ENCODE measurements at regions not wholly inside any gene's neighbourhood (a gene's known extent, or its start where the extent isn't known, plus 50 kb on each side); places are given as distances from the start of the nearest gene placed in this dataset.

DNA sequence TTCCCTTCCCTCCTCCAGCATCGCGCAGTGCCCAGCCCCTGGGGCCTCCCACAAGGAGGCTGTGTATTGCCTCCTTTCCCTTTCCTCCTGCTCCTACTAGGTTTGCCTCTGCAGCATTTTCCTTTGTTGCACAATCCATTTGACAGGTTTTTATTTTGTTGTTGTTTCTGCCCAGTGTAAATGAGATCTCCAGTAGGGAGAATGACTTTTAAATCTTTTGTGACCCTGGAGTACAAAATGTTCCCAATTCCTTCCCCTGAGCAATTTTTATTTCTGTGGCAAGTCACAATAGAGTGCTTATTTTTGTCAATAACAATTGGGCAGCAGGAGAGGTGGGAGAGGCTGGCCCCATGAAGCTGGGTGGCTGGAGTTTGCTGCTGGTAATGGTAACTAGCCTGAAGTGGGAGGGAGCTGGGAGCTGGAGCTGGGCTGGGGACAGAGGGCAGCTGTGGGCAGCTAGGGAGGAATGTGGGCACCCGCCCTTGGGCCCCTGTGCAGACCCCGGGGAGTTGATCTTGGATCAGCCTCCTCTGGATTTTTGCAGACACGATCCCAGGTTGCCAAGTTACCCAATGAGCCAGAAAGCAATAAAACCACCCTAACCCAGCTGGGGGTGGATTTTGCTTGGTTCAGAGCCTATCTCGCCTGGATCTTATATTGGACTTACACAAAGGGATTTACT lies 160.1 kb downstream of the KTN1 start:
- TF ChIP-seq, protein P1, sequence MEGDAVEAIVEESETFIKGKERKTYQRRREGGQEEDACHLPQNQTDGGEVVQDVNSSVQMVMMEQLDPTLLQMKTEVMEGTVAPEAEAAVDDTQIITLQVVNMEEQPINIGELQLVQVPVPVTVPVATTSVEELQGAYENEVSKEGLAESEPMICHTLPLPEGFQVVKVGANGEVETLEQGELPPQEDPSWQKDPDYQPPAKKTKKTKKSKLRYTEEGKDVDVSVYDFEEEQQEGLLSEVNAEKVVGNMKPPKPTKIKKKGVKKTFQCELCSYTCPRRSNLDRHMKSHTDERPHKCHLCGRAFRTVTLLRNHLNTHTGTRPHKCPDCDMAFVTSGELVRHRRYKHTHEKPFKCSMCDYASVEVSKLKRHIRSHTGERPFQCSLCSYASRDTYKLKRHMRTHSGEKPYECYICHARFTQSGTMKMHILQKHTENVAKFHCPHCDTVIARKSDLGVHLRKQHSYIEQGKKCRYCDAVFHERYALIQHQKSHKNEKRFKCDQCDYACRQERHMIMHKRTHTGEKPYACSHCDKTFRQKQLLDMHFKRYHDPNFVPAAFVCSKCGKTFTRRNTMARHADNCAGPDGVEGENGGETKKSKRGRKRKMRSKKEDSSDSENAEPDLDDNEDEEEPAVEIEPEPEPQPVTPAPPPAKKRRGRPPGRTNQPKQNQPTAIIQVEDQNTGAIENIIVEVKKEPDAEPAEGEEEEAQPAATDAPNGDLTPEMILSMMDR (IDR thresholded peaks at IDR 0.05): no peak
- TF ChIP-seq POLR2A (IDR thresholded peaks at IDR 0.05): no peak

Measured in adrenal gland (tissue), 5 donors.